Hepatocyte (in vitro differentiated cells): ENCODE measurements at regions not wholly inside any gene's neighbourhood (a gene's known extent, or its start where the extent isn't known, plus 50 kb on each side); places are given as distances from the start of the nearest gene placed in this dataset.
"Not testable (repeated sequence)": the region's sequence is repeated elsewhere in the genome, so short reads cannot be mapped to it uniquely, and the experiment has no call there.

Experiments used
- DNase-seq: peaks from one replicate; pipeline ENCODE4 v3.0.0-alpha.2; 2016; ENCODE audit warnings: low spot score
- H2AFZ ChIP-seq: fragments of 200-600 bp; sonication (generic); 2 replicates; pipeline ENCODE4 v1.6.0; 2016; ENCODE audit warnings: antibody characterized with exemption, mild to moderate bottlenecking
- H3K27ac ChIP-seq: fragments of 200-600 bp; sonication (generic); 2 replicates; pipeline ENCODE4 v1.5.1; 2016; ENCODE audit warnings: mild to moderate bottlenecking
- H3K27me3 ChIP-seq: fragments of 200-600 bp; sonication (generic); 2 replicates; pipeline ENCODE4 v1.6.1; 2016
- H3K36me3 ChIP-seq: fragments of 200-600 bp; sonication (generic); replicated peaks from 2 replicates; pipeline ENCODE4 v1.5.1; 2016; ENCODE audit warnings: low read depth; ENCODE audit not compliant: insufficient read depth
- H3K4me1 ChIP-seq: fragments of 200-600 bp; sonication (generic); 2 replicates; pipeline ENCODE4 v1.5.1; 2016; ENCODE audit warnings: mild to moderate bottlenecking, moderate library complexity; ENCODE audit not compliant: insufficient read depth
- H3K4me2 ChIP-seq: fragments of 200-600 bp; sonication (generic); 2 replicates; pipeline ENCODE4 v1.6.0; 2016
- H3K4me3 ChIP-seq: fragments of 200-600 bp; sonication (generic); 2 replicates; pipeline ENCODE4 v1.5.1; 2016; ENCODE audit warnings: mild to moderate bottlenecking
- H3K79me2 ChIP-seq: fragments of 200-600 bp; sonication (generic); 2 replicates; pipeline ENCODE4 v1.6.0; 2017; ENCODE audit warnings: mild to moderate bottlenecking
- H3K9me2 ChIP-seq: fragments of 200-600 bp; sonication (generic); replicated peaks from 2 replicates; pipeline ENCODE4 v1.6.0; 2017; ENCODE audit warnings: mild to moderate bottlenecking; ENCODE audit not compliant: insufficient read depth
- H3K9me3 ChIP-seq: fragments of 200-600 bp; sonication (generic); 2 replicates; pipeline ENCODE4 v1.5.1; 2016; ENCODE audit warnings: low read depth, mild to moderate bottlenecking
- H4K20me1 ChIP-seq: fragments of 200-600 bp; sonication (generic); 2 replicates; pipeline ENCODE4 v1.6.0; 2016; ENCODE audit warnings: mild to moderate bottlenecking; ENCODE audit not compliant: insufficient read depth, poor library complexity, severe bottlenecking
- EZH2 ChIP-seq: fragments of 200-600 bp; sonication (generic); IDR thresholded peaks from 2 replicates; pipeline ENCODE4 v1.6.1; 2016; ENCODE audit warnings: antibody characterized with exemption, mild to moderate bottlenecking, borderline replicate concordance
- EZH2phosphoT487 ChIP-seq: fragments of 200-600 bp; sonication (generic); IDR thresholded peaks from one replicate; pipeline ENCODE4 v1.6.1; 2018; ENCODE audit warnings: antibody characterized with exemption, mild to moderate bottlenecking, low read depth, moderate library complexity; ENCODE audit not compliant: unreplicated experiment, severe bottlenecking
- WGBS: methylation state at CpG from one replicate; pipeline ENCODE4 v1.1.6; 2016; ENCODE audit warnings: low lambda C conversion rate; ENCODE audit errors: missing lambda C conversion rate; 5-methylcytosine and 5-hydroxymethylcytosine counted together
- TF ChIP-seq, protein P1 (sequence below): fragments of 200-600 bp; sonication (generic); IDR thresholded peaks from 2 replicates; pipeline ENCODE4 v1.5.1; 2016; ENCODE audit warnings: antibody characterized with exemption, mild to moderate bottlenecking; ENCODE audit not compliant: poor library complexity

DNA sequence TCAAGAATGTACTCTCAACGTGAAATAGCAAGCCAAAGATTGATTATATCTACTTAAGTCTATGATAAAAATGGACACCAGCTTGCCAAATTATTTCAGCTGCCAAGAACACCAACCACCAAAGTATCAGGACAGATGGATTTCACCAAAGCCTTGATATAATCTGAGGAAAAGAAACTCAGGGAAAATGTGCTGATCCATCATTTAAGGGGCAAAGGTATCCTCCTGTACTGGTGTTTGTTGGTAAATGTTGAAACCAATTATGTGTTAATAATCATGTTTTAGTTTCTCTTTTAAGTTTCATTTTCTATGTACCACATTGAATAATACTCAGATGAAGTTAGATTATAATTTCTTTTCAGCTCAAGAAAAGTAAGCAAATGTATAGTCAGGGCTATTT is 1284.3 kb upstream of the TMEM132C start:
- H3K4me2 ChIP-seq: no peak overlapping the region
- no peak overlapping the region for H2AFZ ChIP-seq
- no peak overlapping the region for H3K4me3 ChIP-seq
- no peaks in the 10 kb centered on the region for H3K27me3 ChIP-seq
- no peaks in the 10 kb centered on the region for H3K4me1 ChIP-seq
- H3K9me3 ChIP-seq: no peaks in the 10 kb centered on the region
- TF ChIP-seq EZH2 (no peak), EZH2phosphoT487 (no peak)
- TF ChIP-seq, protein P1, sequence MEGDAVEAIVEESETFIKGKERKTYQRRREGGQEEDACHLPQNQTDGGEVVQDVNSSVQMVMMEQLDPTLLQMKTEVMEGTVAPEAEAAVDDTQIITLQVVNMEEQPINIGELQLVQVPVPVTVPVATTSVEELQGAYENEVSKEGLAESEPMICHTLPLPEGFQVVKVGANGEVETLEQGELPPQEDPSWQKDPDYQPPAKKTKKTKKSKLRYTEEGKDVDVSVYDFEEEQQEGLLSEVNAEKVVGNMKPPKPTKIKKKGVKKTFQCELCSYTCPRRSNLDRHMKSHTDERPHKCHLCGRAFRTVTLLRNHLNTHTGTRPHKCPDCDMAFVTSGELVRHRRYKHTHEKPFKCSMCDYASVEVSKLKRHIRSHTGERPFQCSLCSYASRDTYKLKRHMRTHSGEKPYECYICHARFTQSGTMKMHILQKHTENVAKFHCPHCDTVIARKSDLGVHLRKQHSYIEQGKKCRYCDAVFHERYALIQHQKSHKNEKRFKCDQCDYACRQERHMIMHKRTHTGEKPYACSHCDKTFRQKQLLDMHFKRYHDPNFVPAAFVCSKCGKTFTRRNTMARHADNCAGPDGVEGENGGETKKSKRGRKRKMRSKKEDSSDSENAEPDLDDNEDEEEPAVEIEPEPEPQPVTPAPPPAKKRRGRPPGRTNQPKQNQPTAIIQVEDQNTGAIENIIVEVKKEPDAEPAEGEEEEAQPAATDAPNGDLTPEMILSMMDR: no peak
- WGBS: 79% methylated on average over 1 of the region's 1 CpG
- no peaks in the 10 kb centered on the region for H3K36me3 ChIP-seq
- H3K27ac ChIP-seq: no peak overlapping the region
- no peaks in the 10 kb centered on the region for H4K20me1 ChIP-seq
- H3K79me2 ChIP-seq: no peaks in the 10 kb centered on the region
- no peak for DNase-seq
- H3K9me2 ChIP-seq: no peaks in the 10 kb centered on the region

DNA sequence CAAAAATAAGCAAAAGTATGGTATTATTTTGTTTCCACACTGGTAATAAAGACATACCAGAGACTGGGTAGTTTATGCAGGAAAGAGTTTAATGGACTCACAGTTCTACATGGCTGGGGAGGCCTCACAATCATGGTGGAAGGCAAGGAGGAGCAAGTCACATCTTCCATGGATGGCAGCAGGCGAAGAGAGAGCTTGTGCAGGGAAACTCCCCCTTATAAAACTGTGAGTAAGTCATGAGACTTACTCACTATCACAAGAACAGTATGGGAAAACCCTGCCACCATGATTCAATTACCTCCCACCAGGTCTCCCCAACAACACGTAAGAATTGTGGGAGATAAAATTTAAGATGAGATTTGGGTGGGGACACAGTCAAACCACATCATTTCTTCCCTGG is 1283.2 kb upstream of the TMEM132C start:
- H3K9me2 ChIP-seq, H3K4me1 ChIP-seq, H3K79me2 ChIP-seq, H4K20me1 ChIP-seq, H3K4me3 ChIP-seq, H3K27ac ChIP-seq, H2AFZ ChIP-seq, H3K36me3 ChIP-seq, H3K9me3 ChIP-seq, H3K4me2 ChIP-seq, DNase-seq, H3K27me3 ChIP-seq: not testable (repeated sequence)
- WGBS: 80% methylated on average over 2 of the region's 2 CpGs

DNA sequence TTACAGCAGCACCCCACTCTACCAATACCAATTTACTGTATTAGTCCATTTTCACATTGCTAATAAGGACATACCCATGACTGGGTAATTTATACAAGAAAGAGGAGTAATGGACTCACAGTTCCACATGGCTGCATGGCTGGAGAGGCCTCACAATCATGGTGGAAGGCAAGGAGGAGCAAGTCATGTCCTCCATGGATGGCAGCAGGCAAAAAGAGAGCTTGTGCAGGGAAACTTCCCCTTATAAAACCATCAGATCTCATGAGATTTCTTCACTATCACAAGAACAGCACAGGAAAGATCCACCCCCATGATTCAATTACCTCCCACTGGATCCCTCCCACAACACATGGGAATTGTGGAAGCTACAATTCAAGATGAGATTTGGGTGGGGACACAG is 1281.3 kb upstream of the TMEM132C start:
- H3K4me3 ChIP-seq, H3K79me2 ChIP-seq, H3K27ac ChIP-seq, H3K36me3 ChIP-seq, H3K9me3 ChIP-seq, H3K4me2 ChIP-seq, H4K20me1 ChIP-seq, DNase-seq, H3K27me3 ChIP-seq, H3K4me1 ChIP-seq, H3K9me2 ChIP-seq, H2AFZ ChIP-seq: not testable (repeated sequence)

DNA sequence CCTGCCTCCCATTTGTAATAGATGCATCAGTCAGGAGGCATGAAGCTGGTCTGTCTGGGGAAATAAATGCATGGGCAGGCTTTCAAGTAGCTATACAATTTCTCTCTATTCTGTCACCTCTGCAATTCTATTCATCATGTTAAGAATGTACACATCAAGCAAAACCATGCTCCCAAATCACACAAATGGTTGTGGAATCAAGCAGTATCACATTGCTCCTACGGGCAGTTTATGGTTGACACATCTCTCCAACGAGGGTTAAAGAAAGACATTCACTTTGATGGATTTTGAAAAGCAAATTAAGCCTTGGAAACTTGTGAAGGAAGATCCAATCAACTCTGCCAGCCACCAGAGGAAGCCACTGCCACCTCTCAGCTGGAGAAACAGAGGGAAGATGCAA is 1277.4 kb upstream of the TMEM132C start:
- H3K27me3 ChIP-seq: no peaks in the 10 kb centered on the region
- no peaks in the 10 kb centered on the region for H3K36me3 ChIP-seq
- H2AFZ ChIP-seq: no peak overlapping the region
- WGBS: 56% methylated on average over 2 of the region's 2 CpGs
- H3K4me1 ChIP-seq: no peaks in the 10 kb centered on the region
- no peak overlapping the region for H3K4me3 ChIP-seq
- no peak for DNase-seq
- no peaks in the 10 kb centered on the region for H3K9me2 ChIP-seq
- H3K9me3 ChIP-seq: no peaks in the 10 kb centered on the region
- no peaks in the 10 kb centered on the region for H4K20me1 ChIP-seq
- H3K27ac ChIP-seq: no peak overlapping the region
- no peak overlapping the region for H3K4me2 ChIP-seq
- TF ChIP-seq EZH2phosphoT487 (no peak), EZH2 (no peak)
- TF ChIP-seq, protein P1: no peak
- no peaks in the 10 kb centered on the region for H3K79me2 ChIP-seq

DNA sequence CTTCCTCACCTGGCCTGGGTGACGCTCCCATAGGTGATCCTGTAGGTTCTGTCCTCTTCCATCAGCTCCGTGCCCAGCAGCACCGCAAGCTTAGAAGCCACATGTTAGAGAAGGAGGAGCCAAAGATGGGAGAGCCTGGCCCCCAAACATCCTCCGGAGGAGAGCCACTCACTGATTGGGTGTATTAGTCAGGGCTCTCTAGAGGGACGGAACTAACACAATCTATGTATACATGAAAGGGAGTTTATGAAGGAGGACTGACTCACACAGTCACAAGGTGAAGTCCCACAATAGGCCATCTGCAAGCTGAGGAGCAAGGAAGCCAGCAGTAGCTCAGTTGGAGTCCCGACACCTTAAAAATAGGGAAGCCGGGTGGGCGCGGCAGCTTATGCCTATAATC is 1273.1 kb upstream of the TMEM132C start:
- Histone ChIP-seq H3K27ac (no peak overlapping the region), H3K27me3 (no peaks in the 10 kb centered on the region), H2AFZ (no peak overlapping the region), H4K20me1 (no peaks in the 10 kb centered on the region), H3K79me2 (no peaks in the 10 kb centered on the region), H3K4me1 (no peaks in the 10 kb centered on the region), H3K4me3 (no peak overlapping the region), H3K36me3 (no peaks in the 10 kb centered on the region), H3K9me2 (no peaks in the 10 kb centered on the region), H3K4me2 (no peak overlapping the region), H3K9me3 (no peaks in the 10 kb centered on the region)
- 96% methylated on average over 9 of the region's 9 CpGs for WGBS
- no peak for TF ChIP-seq EZH2phosphoT487
- TF ChIP-seq, protein P1: no peak
- no peak for TF ChIP-seq EZH2
- no peak for DNase-seq
